ENCODE measurements at regions not wholly inside any gene's neighbourhood (a gene's known extent, or its start where the extent isn't known, plus 50 kb on each side); places are given as distances from the start of the nearest gene placed in this dataset.

GRCh38 chr4:166673911-166674310 is 560.4 kb downstream of the SPOCK3 start:
- ATAC-seq, result no peak
- Histone ChIP-seq H3K36me3 (no peaks in the 10 kb centered on the region), H3K9me3 (no peaks in the 10 kb centered on the region), H3K4me1 (no peaks in the 10 kb centered on the region), H3K27ac (no peak overlapping the region), H3K27me3 (no peaks in the 10 kb centered on the region), H3K4me3 (no peak overlapping the region)
- no peak for TF ChIP-seq POLR2A (IDR thresholded peaks at IDR 0.05)
- no peak for TF ChIP-seq CTCF (IDR thresholded peaks at IDR 0.05)
- intact Hi-C loops (cut with DNase I), result no loop called here
- no peak for DNase-seq
- 64% methylated on average over 1 of the region's 1 CpG for WGBS (ENCODE audit: insufficient coverage, low coverage, low lambda C conversion rate, missing lambda C conversion rate)

DNA sequence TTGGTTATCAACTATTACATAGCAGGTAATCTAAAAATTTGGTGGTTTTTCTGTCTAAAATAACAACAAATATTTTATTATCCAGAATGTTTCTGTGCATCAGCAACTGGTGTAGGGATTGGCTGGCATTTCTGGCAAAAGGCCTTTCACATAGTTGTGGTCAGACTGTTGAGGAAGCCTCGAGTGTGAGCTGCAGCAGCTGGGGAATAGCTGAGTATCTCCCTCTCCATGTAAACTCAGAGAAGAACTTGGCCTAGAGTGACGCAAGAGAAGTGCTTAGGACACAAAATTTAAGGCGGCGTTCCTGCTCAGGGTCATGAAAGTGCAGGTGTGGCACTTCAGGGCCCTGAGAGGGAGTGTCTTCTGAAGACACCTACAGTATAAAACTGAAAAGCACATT is 558.9 kb downstream of the SPOCK3 start:
- Histone ChIP-seq H3K27me3 (no peaks in the 10 kb centered on the region), H3K27ac (no peak overlapping the region), H3K4me3 (no peak overlapping the region), H3K4me1 (no peaks in the 10 kb centered on the region), H3K9me3 (no peaks in the 10 kb centered on the region), H3K36me3 (no peaks in the 10 kb centered on the region)
- DNase-seq, result no peak
- no peak for ATAC-seq
- 51% methylated on average over 4 of the region's 4 CpGs for WGBS (ENCODE audit: insufficient coverage, low coverage, low lambda C conversion rate, missing lambda C conversion rate)
- TF ChIP-seq POLR2A (IDR thresholded peaks at IDR 0.05) (no peak), CTCF (IDR thresholded peaks at IDR 0.05) (no peak)
- intact Hi-C loops (cut with DNase I), result no loop called here

DNA sequence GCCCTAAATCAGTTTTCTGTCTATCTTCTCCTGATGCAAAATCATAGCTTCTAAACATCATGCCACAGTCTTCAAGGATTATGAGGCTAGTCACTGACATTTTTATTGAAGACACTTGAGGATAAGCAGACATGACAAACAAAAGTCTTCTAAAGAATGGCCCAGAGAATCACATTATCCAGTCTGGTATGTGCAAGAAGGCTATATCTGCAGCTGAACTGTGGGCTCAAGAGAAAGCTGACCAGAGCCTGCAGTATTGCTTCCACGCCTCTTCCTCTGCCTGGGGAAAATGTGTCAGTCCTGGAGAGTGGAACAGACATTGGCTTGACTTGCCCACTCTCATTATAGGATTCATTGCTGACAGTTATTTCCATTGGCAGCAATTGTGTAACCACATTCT is 553.5 kb downstream of the SPOCK3 start:
- no peak for DNase-seq
- Histone ChIP-seq H3K4me3 (no peak overlapping the region), H3K27ac (no peak overlapping the region), H3K27me3 (no peaks in the 10 kb centered on the region), H3K9me3 (no peaks in the 10 kb centered on the region), H3K4me1 (no peaks in the 10 kb centered on the region), H3K36me3 (no peaks in the 10 kb centered on the region)
- intact Hi-C loops (cut with DNase I), result no loop called here
- TF ChIP-seq CTCF (IDR thresholded peaks at IDR 0.05), result no peak
- no peak for ATAC-seq
- 17% methylated on average over 1 of the region's 1 CpG for WGBS (ENCODE audit: insufficient coverage, low coverage, low lambda C conversion rate, missing lambda C conversion rate)

GRCh38 chr4:166682200-166682599 is 552.1 kb downstream of the SPOCK3 start:
- 39% methylated on average over 3 of the region's 3 CpGs for WGBS (ENCODE audit: insufficient coverage, low coverage, low lambda C conversion rate, missing lambda C conversion rate)
- DNase-seq (no peak), ATAC-seq (no peak)
- Histone ChIP-seq H3K4me3 (no peak overlapping the region), H3K27me3 (no peaks in the 10 kb centered on the region), H3K4me1 (no peaks in the 10 kb centered on the region), H3K9me3 (no peaks in the 10 kb centered on the region), H3K27ac (no peak overlapping the region), H3K36me3 (no peaks in the 10 kb centered on the region)
- intact Hi-C loops (cut with DNase I), result no loop called here
- TF ChIP-seq CTCF (IDR thresholded peaks at IDR 0.05) (no peak), POLR2A (IDR thresholded peaks at IDR 0.05) (no peak)

Small RNA genes lying in the stretch of these regions (small RNA-seq; reads per million reads assigned to genes)
- 0 reads per million in 2 experiments for gene RF00019
